Loucy (cell line): ENCODE measurements at regions not wholly inside any gene's neighbourhood (a gene's known extent, or its start where the extent isn't known, plus 50 kb on each side); places are given as distances from the start of the nearest gene placed in this dataset.

Experiments used
- H2AFZ ChIP-seq: fragments of 200-600 bp; sonication (generic); 2 replicates; pipeline ENCODE4 v1.6.0; 2016; ENCODE audit warnings: antibody characterized with exemption, mild to moderate bottlenecking, low read length, moderate library complexity
- H3F3A ChIP-seq: fragments of 200-600 bp; 2 replicates; pipeline ENCODE4 v1.6.0; 2016; ENCODE audit warnings: antibody characterized with exemption, low read depth, mild to moderate bottlenecking
- H3K27me3 ChIP-seq: fragments of 200-600 bp; sonication (generic); 2 replicates; pipeline ENCODE4 v1.6.1; 2014; ENCODE audit warnings: low read length, mild to moderate bottlenecking; ENCODE audit not compliant: insufficient read depth, poor library complexity, severe bottlenecking
- H3K36me3 ChIP-seq: fragments of 200-600 bp; sonication (generic); 2 replicates; pipeline ENCODE4 v1.6.1; 2016; ENCODE audit warnings: low read length; ENCODE audit not compliant: insufficient read depth
- H3K4me1 ChIP-seq: fragments of 200-600 bp; sonication (generic); 2 replicates; pipeline ENCODE4 v1.5.1; 2014; ENCODE audit warnings: low read length, mild to moderate bottlenecking; ENCODE audit not compliant: insufficient read depth, poor library complexity, severe bottlenecking
- H3K4me2 ChIP-seq: fragments of 200-600 bp; sonication (generic); 2 replicates; pipeline ENCODE4 v1.6.0; 2014; ENCODE audit warnings: antibody characterized with exemption, low read length, low read depth, mild to moderate bottlenecking; ENCODE audit not compliant: poor library complexity, severe bottlenecking
- H3K4me3 ChIP-seq: fragments of 200-600 bp; sonication (generic); 2 replicates; pipeline ENCODE4 v1.5.1; 2014; ENCODE audit warnings: low read length, mild to moderate bottlenecking, mixed read lengths; ENCODE audit not compliant: poor library complexity, severe bottlenecking
- H3K79me2 ChIP-seq: fragments of 200-600 bp; sonication (generic); 2 replicates; pipeline ENCODE4 v1.6.1; 2014; ENCODE audit warnings: low read length; ENCODE audit not compliant: insufficient read depth
- H3K9ac ChIP-seq: fragments of 200-600 bp; sonication (generic); 2 replicates; pipeline ENCODE4 v1.6.0; 2014; ENCODE audit warnings: mild to moderate bottlenecking, low read depth, low read length, moderate library complexity; ENCODE audit not compliant: poor library complexity, severe bottlenecking
- H3K9me2 ChIP-seq: fragments of 200-600 bp; sonication (generic); replicated peaks from 2 replicates; pipeline ENCODE4 v1.6.1; 2016; ENCODE audit warnings: low read depth, low read length, mixed read lengths
- H3K9me3 ChIP-seq: fragments of 200-600 bp; sonication (generic); 2 replicates; pipeline ENCODE4 v1.6.1; 2014; ENCODE audit warnings: mild to moderate bottlenecking, antibody characterized with exemption, low read length, low read depth; ENCODE audit not compliant: insufficient read depth
- H4K20me1 ChIP-seq: fragments of 200-600 bp; sonication (generic); 2 replicates; pipeline ENCODE4 v1.6.0; 2014; ENCODE audit warnings: antibody characterized with exemption, low read length, mild to moderate bottlenecking; ENCODE audit not compliant: insufficient read depth, poor library complexity, severe bottlenecking
- EZH2phosphoT487 ChIP-seq: fragments of 200-600 bp; IDR thresholded peaks from 2 replicates; pipeline ENCODE4 v1.6.1; 2018; ENCODE audit warnings: antibody characterized with exemption, mild to moderate bottlenecking, moderate library complexity, borderline replicate concordance
- TF ChIP-seq, protein P1 (sequence below): fragments of 200-600 bp; sonication (generic); conservative IDR thresholded peaks from 2 replicates; pipeline ENCODE4 v1.5.1; 2014; ENCODE audit warnings: mild to moderate bottlenecking, antibody characterized with exemption, low read length

DNA sequence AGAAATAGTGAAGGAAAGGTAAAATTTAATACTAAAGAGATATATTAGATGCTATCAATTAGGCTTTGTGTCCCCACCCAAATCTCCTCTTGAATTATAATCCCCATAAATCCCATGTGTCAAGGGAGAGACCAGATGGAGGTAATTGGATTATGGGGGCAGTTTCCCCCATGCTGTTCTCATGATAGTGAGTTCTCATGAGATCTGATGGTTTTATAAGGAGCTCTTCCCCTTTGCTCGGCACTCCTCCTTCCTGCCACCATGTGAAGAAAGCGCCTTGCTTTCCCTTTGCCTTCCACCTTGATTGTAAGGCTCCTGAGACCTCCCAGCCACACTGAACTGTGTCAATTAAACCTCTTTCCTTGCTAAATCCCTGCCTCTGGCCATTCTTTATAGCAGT, 697.0 kb upstream of the RGMB start:
- no peak overlapping the region for H3K4me2 ChIP-seq
- H3K9me2 ChIP-seq, result no peaks in the 10 kb centered on the region
- no peaks in the 10 kb centered on the region for H4K20me1 ChIP-seq
- no peaks in the 10 kb centered on the region for H3K27me3 ChIP-seq
- no peak overlapping the region for H3K4me3 ChIP-seq
- no peak overlapping the region for H3K9ac ChIP-seq
- no peaks in the 10 kb centered on the region for H3K36me3 ChIP-seq
- no peaks in the 10 kb centered on the region for H3K79me2 ChIP-seq
- no peak overlapping the region for H2AFZ ChIP-seq
- no peak for TF ChIP-seq EZH2phosphoT487
- TF ChIP-seq, protein P1, sequence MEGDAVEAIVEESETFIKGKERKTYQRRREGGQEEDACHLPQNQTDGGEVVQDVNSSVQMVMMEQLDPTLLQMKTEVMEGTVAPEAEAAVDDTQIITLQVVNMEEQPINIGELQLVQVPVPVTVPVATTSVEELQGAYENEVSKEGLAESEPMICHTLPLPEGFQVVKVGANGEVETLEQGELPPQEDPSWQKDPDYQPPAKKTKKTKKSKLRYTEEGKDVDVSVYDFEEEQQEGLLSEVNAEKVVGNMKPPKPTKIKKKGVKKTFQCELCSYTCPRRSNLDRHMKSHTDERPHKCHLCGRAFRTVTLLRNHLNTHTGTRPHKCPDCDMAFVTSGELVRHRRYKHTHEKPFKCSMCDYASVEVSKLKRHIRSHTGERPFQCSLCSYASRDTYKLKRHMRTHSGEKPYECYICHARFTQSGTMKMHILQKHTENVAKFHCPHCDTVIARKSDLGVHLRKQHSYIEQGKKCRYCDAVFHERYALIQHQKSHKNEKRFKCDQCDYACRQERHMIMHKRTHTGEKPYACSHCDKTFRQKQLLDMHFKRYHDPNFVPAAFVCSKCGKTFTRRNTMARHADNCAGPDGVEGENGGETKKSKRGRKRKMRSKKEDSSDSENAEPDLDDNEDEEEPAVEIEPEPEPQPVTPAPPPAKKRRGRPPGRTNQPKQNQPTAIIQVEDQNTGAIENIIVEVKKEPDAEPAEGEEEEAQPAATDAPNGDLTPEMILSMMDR, result no peak
- H3K4me1 ChIP-seq, result no peaks in the 10 kb centered on the region
- no peaks in the 10 kb centered on the region for H3F3A ChIP-seq
- H3K9me3 ChIP-seq, result no peaks in the 10 kb centered on the region

GRCh38 chr5:98085593-98085992, 687.9 kb upstream of the RGMB start:
- TF ChIP-seq, protein P1, result no peak
- TF ChIP-seq EZH2phosphoT487, result no peak
- no peaks in the 10 kb centered on the region for H4K20me1 ChIP-seq
- no peak overlapping the region for H3K4me3 ChIP-seq
- no peak overlapping the region for H3K4me2 ChIP-seq
- no peak overlapping the region for H2AFZ ChIP-seq
- no peaks in the 10 kb centered on the region for H3K79me2 ChIP-seq
- H3K27me3 ChIP-seq, result no peaks in the 10 kb centered on the region
- H3F3A ChIP-seq, result no peaks in the 10 kb centered on the region
- no peaks in the 10 kb centered on the region for H3K4me1 ChIP-seq
- H3K36me3 ChIP-seq, result no peaks in the 10 kb centered on the region
- H3K9me2 ChIP-seq, result no peaks in the 10 kb centered on the region
- H3K9ac ChIP-seq, result no peak overlapping the region
- H3K9me3 ChIP-seq, result no peaks in the 10 kb centered on the region

- no peaks in the 10 kb centered on the region for H3K79me2 ChIP-seq
- no peaks in the 10 kb centered on the region for H3K4me1 ChIP-seq
- H3K36me3 ChIP-seq, result no peaks in the 10 kb centered on the region
- H3K4me2 ChIP-seq, result no peak overlapping the region
- TF ChIP-seq, protein P1, result no peak
- no peak for TF ChIP-seq EZH2phosphoT487
- H3K27me3 ChIP-seq, result no peaks in the 10 kb centered on the region
- no peaks in the 10 kb centered on the region for H3K9me2 ChIP-seq
- H4K20me1 ChIP-seq, result no peaks in the 10 kb centered on the region
- H3F3A ChIP-seq, result no peaks in the 10 kb centered on the region
- no peak overlapping the region for H3K4me3 ChIP-seq
- no peak overlapping the region for H2AFZ ChIP-seq
- no peaks in the 10 kb centered on the region for H3K9me3 ChIP-seq
- H3K9ac ChIP-seq, result no peak overlapping the region
These were observed 678.4 kb upstream of the RGMB start for GRCh38 chr5:98095072-98095471.
